B cell (primary cell): ENCODE measurements at regions not wholly inside any gene's neighbourhood (a gene's known extent, or its start where the extent isn't known, plus 50 kb on each side); places are given as distances from the start of the nearest gene placed in this dataset.

Experiments
- ATAC-seq: fragments of 200-7000 bp; cut with Tn5 transposase; one replicate; pipeline ENCODE4 v1.10.0; 2021; ENCODE audit warnings: low read depth, mild to moderate bottlenecking, moderate number of reproducible peaks, moderate library complexity
- CTCF ChIA-PET: fragments of 350-600 bp; sonication (Branson Sonifier 250); formaldehyde crosslinking; loops from one replicate; lab custom pipeline; 2021; ENCODE audit warnings: antibody characterized with exemption, inconsistent platforms; lab: Charles Lee
- POLR2A ChIA-PET: fragments of 350-600 bp; sonication (Branson Sonifier 250); formaldehyde crosslinking; loops from one replicate; lab custom pipeline; 2021; ENCODE audit warnings: antibody characterized with exemption; lab: Charles Lee
- DNase-seq: peaks from one replicate; pipeline ENCODE4 v3.0.0; 2013
- H2AFZ ChIP-seq: 2 replicates; pipeline ENCODE4 v1.6.1; 2012; ENCODE audit warnings: mild to moderate bottlenecking, low read depth, low read length; ENCODE audit not compliant: insufficient read depth, poor library complexity, severe bottlenecking
- H3K27ac ChIP-seq, 2 donors: 1 replicate in 1 of 2; 2 replicates in 1 of 2; pipeline ENCODE4 v1.5.1; 2012 to 2013; ENCODE audit warnings: low read length in 2 of 2, mild to moderate bottlenecking in 2 of 2, moderate library complexity in 1 of 2
- H3K27me3 ChIP-seq, 4 experiments: fragments of 200-600 bp in 1 of 4; sonication (generic) in 1 of 4; replicated peaks in 1 of 4; 1 replicate in 2 of 4; 2 replicates in 2 of 4; pipeline versions ENCODE4 v1.6.1 to v1.7.0; 2013 to 2016; ENCODE audit warnings: low read length in 3 of 4, mild to moderate bottlenecking in 2 of 4, mixed read lengths in 1 of 4, moderate library complexity in 1 of 4; ENCODE audit not compliant: insufficient read depth in 4 of 4, control insufficient read depth in 3 of 4; ENCODE audit errors: control extremely low read depth in 1 of 4
- H3K36me3 ChIP-seq, 2 experiments: replicated peaks in 1 of 2; 1 replicate in 1 of 2; 2 replicates in 1 of 2; pipeline versions ENCODE4 v1.6.1 to v1.7.1; 2013; ENCODE audit warnings: low read length in 1 of 2; ENCODE audit not compliant: insufficient read depth in 2 of 2, control insufficient read depth in 1 of 2; ENCODE audit errors: control extremely low read depth in 1 of 2, extremely low read depth in 1 of 2
- H3K4me1 ChIP-seq, 2 donors: fragments of 200-600 bp in 1 of 2; sonication (generic) in 1 of 2; 1 replicate in 1 of 2; 2 replicates in 1 of 2; pipeline versions ENCODE4 v1.5.1 to v1.6.1; 2013 to 2017; ENCODE audit warnings: low read length in 2 of 2; ENCODE audit not compliant: control insufficient read depth in 2 of 2, insufficient read depth in 2 of 2
- H3K4me2 ChIP-seq: replicated peaks from 2 replicates; pipeline ENCODE3; 2012; ENCODE audit warnings: mild to moderate bottlenecking, low read depth, low read length; ENCODE audit not compliant: poor library complexity, severe bottlenecking
- H3K4me3 ChIP-seq, 5 experiments: fragments of 200-600 bp in 1 of 5; sonication (generic) in 1 of 5; 1 replicate in 3 of 5; 2 replicates in 2 of 5; pipeline versions ENCODE4 v1.5.1 to v1.7.0; 2011 to 2016; ENCODE audit warnings: low read length in 4 of 5, mild to moderate bottlenecking in 4 of 5, low read depth in 2 of 5, control low read depth in 1 of 5, moderate library complexity in 1 of 5; ENCODE audit not compliant: insufficient read depth in 1 of 5; ENCODE audit errors: control extremely low read depth in 1 of 5, extremely low read depth in 1 of 5
- H3K79me2 ChIP-seq: fragments of 200-600 bp; sonication (generic); one replicate; pipeline ENCODE4 v1.6.0; 2016; ENCODE audit warnings: low read length; ENCODE audit not compliant: control insufficient read depth, insufficient read depth
- H3K9ac ChIP-seq: fragments of 200-600 bp; sonication (generic); 2 replicates; pipeline ENCODE4 v1.6.1; 2017; ENCODE audit warnings: mild to moderate bottlenecking, low read length, moderate library complexity
- H3K9me3 ChIP-seq, 3 donors: one replicate each; pipeline versions ENCODE4 v1.6.1 to v1.7.1; 2013; ENCODE audit warnings: low read length in 2 of 3; ENCODE audit not compliant: control insufficient read depth in 2 of 3, insufficient read depth in 1 of 3; ENCODE audit errors: control extremely low read depth in 1 of 3
- H4K20me1 ChIP-seq: 2 replicates; pipeline ENCODE4 v1.6.0; 2012; ENCODE audit warnings: mild to moderate bottlenecking, low read length; ENCODE audit not compliant: insufficient read depth, control insufficient read depth, poor library complexity, severe bottlenecking
- H3K27ac Mint-ChIP-seq: one replicate; pipeline ENCODE4 v1.8.0; 2021; ENCODE audit warnings: mixed read lengths
- H3K27me3 Mint-ChIP-seq: one replicate; pipeline ENCODE4 v1.8.0; 2021; ENCODE audit warnings: mixed read lengths
- H3K4me1 Mint-ChIP-seq: one replicate; pipeline ENCODE4 v1.8.0; 2021; ENCODE audit warnings: mixed read lengths
- H3K4me3 Mint-ChIP-seq: one replicate; pipeline ENCODE4 v1.8.0; 2021; ENCODE audit warnings: mixed read lengths
- H3K9me3 Mint-ChIP-seq: one replicate; pipeline ENCODE4 v1.8.0; 2022; ENCODE audit warnings: mixed read lengths; ENCODE audit not compliant: insufficient read depth
- CTCF ChIP-seq: fragments of 200-600 bp; IDR thresholded peaks from one replicate; pipeline ENCODE4 v1.8.0; 2022; ENCODE audit warnings: antibody characterized with exemption, mild to moderate bottlenecking
- EZH2 ChIP-seq: IDR thresholded peaks from 2 replicates; pipeline ENCODE4 v1.6.1; 2012; ENCODE audit warnings: borderline replicate concordance, low read depth, mild to moderate bottlenecking, moderate library complexity, low read length; ENCODE audit not compliant: insufficient read depth, poor library complexity, severe bottlenecking
- WGBS: methylation state at CpG from one replicate; pipeline ENCODE4 v1.1.5; 2013; ENCODE audit warnings: missing lambda C conversion rate; ENCODE audit not compliant: insufficient coverage; 5-methylcytosine and 5-hydroxymethylcytosine counted together
- intact Hi-C: fragments of 100-400 bp; cut with micrococcal nuclease; formaldehyde crosslinking; loops from one replicate; pipeline ENCODE4 v1.10.0; 2022

- Histone ChIP-seq H3K9ac (no peak overlapping the region), H3K36me3 (no peaks in the 10 kb centered on the region), H3K9me3 (no peaks in the 10 kb centered on the region), H2AFZ (no peak overlapping the region), H3K27me3 (no peaks in the 10 kb centered on the region), H3K4me3 (no peak overlapping the region), H3K4me1 (no peaks in the 10 kb centered on the region), H3K79me2 (no peaks in the 10 kb centered on the region), H3K4me2 (no peak overlapping the region), H3K27ac (no peak overlapping the region), H4K20me1 (no peaks in the 10 kb centered on the region)
- intact Hi-C loops = no loop called here
- whole genome bisulfite sequencing = 65% methylated on average over 5 of the region's 6 CpGs
- no peak overlapping the region for H3K27ac Mint-ChIP-seq
- no peaks in the 10 kb centered on the region for H3K4me1 Mint-ChIP-seq
- ChIA-PET POLR2A (no interaction called here), CTCF (no interaction called here)
- no peak overlapping the region for H3K4me3 Mint-ChIP-seq
- peaks cover 7% of the 10 kb centered on the region for H3K27me3 Mint-ChIP-seq
- DNase-seq (no peak), ATAC-seq (no peak)
- no peaks in the 10 kb centered on the region for H3K9me3 Mint-ChIP-seq
- TF ChIP-seq CTCF (no peak), EZH2 (no peak)
Observed at GRCh38 chr9:2964470-2964869, 120.6 kb upstream of the PUM3 start.

GRCh38 chr9:2963307-2963706 lies 119.4 kb upstream of the PUM3 start:
- ChIA-PET CTCF (no interaction called here), POLR2A (no interaction called here)
- no peak for TF ChIP-seq CTCF
- TF ChIP-seq EZH2 = no peak
- H3K9me3 ChIP-seq = no peaks in the 10 kb centered on the region
- no peaks in the 10 kb centered on the region for H3K4me1 ChIP-seq
- H3K4me3 ChIP-seq = no peak overlapping the region
- 100% methylated on average over 1 of the region's 2 CpGs for WGBS
- H3K9ac ChIP-seq = no peak overlapping the region
- no peaks in the 10 kb centered on the region for H3K27me3 ChIP-seq
- no peak for ATAC-seq
- H3K4me3 Mint-ChIP-seq = no peak overlapping the region
- H3K9me3 Mint-ChIP-seq = no peaks in the 10 kb centered on the region
- H3K79me2 ChIP-seq = no peaks in the 10 kb centered on the region
- peaks cover 8% of the 10 kb centered on the region for H3K27me3 Mint-ChIP-seq
- H3K4me2 ChIP-seq = no peak overlapping the region
- no peak for DNase-seq
- intact Hi-C loops = no loop called here
- H3K4me1 Mint-ChIP-seq = no peaks in the 10 kb centered on the region
- H4K20me1 ChIP-seq = no peaks in the 10 kb centered on the region
- no peak overlapping the region for H2AFZ ChIP-seq
- no peak overlapping the region for H3K27ac ChIP-seq
- no peak overlapping the region for H3K27ac Mint-ChIP-seq
- no peaks in the 10 kb centered on the region for H3K36me3 ChIP-seq
